Putamen (tissue), 1 donor: ENCODE measurements at regions not wholly inside any gene's neighbourhood (a gene's known extent, or its start where the extent isn't known, plus 50 kb on each side); places are given as distances from the start of the nearest gene placed in this dataset.
A peak's percentile ranks its signal among the peaks of the same experiment; 100 is the strongest.

Experiments used
- DNase-seq: peaks from one replicate; pipeline ENCODE4 v3.0.0-alpha.2; 2016; ENCODE audit warnings: low spot score

GRCh38 chr3:23644099-23644498 lies 161.7 kb upstream of the UBE2E1 start:
- no peak for DNase-seq

GRCh38 chr3:23644676-23645075 lies 161.1 kb upstream of the UBE2E1 start:
- DNase-seq = peak; percentile 24

- no peak for DNase-seq
Observed at GRCh38 chr3:23645533-23646183, 160.1 kb upstream of the UBE2E1 start.

DNA sequence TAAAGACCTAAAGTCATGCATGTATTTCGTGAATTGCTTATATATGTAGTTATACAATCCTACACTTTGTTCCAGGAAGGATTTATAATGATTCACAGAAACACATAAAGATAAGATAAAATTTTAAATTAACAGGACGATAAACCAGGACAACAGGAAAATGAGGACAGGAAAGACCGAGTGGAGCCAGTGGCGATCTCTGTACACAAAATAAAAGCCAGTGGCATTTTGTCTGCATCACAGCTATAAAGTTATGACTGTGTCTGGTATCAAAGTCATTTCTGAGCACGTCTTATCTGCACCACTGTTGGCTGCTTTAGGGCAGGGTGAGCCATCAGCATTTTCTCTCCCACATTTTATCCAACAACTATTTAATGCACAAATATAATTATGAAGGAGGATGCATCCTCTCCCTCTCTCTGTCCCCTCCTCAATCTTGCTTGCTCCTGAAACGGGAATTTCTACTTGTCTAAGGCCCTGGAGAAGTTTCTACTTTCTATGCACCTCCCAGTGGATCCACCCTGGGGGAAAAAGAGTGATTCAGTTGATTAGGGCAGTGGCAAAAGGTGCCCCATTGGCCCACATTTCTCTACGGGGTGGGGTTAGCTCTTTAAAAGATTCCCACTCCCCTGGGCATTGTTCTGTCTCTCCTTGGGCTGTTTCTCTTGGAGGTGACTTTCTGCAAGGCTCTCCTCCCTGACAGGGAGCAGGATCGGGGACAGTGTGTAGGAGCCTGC lies 159.4 kb upstream of the UBE2E1 start:
- DNase-seq = no peak

DNA sequence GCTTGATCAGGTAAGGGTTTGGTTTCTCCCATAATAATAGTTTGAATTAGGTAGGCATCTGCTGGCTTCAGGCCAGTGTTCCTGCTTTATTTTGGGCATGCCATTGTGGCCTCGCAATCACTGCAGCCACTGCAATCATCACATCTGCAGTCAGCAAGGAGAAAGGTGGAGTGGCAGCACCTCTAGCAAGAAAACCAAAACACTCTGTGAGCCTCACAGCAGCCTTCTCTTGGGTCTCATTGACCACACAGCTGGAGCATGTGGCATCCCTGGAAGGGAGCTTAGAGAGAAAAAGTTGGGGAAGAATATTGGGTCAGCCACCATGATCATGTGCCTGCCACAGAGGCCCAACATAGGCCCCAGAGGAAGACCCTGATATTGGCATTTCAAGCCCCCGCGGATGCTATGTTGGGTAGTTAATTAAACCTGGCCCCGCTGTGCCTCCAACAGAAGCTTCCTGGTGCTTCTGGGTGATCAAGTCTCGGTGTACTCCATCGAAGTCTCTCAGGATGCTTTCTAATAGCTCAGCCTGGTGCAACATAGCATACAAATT lies 158.0 kb upstream of the UBE2E1 start:
- no peak for DNase-seq

- no peak for DNase-seq
Observed at GRCh38 chr3:23648326-23648995, 157.3 kb upstream of the UBE2E1 start.

DNA sequence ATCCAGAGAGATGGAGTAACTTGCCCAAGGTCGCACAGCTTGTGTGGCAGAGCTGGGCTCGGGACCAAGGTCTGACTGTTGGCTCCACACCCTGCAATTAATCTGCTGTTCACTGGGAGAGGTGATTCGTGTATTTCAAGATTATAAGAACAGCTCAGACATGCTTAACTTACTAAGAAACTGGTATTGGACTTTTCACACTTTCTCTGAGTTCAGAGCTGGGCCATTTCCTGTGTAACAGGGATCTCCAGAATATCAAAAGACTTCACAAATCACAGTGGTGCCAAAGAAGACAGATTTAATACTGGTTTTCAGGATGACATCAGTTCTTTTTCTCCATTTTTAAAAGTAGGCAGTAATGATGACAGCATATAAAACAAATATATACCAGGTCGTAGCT lies 156.8 kb upstream of the UBE2E1 start:
- DNase-seq = no peak

DNA sequence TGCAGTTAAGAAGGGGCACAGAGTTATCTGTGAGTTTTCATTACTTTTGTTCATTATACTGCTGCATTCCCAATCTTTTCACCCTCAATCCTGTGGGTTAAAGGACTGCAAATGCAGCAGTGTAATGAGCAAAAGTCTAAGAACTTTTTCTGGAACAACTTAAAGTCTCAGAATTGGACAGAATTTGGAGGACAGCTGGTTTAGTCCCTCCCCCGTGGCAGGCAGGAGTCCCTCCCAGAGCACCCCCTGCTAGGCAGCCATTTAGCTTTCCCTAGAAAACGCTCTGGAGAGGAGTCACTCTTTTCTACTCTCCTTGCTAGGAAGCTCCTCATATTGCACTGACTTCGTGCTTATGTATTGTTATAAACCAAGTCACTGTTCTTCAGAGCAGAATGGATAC lies 156.3 kb upstream of the UBE2E1 start:
- no peak for DNase-seq

DNA sequence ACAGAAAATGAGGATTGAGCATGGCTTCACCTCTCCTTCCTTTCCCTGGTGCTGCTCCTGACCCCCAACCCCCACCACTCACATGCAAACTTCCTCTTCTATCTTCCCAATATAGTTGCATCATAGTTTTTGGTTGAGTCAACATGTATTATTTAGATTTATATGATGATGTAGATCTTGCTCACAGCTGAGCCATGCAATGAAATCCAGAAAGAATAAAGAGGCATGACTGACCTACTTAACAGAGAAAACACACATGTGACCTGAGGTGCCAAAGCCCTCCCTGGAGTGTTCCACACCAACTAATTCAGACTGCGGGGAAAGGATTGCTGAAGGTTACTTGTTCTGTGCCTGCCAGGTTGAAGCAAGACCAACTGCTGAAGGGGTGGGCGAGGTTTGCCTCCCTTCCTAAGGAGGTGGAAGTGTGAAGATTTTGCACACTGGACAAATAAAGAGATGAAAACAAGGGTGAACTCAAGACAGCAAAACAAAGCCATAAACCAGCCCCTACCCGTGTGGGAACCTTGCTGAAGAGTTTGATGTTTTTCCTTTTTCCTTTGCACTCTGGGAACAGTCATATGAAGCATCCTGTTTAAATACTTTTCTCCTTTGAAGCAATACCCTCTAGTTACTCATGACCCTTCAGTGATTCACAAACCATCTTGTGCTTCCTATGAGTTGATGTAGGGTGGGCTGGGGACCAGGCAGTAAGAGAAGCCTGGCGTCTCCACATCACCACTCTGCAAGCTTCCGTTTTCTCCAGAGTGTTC lies 155.2 kb upstream of the UBE2E1 start:
- no peak for DNase-seq

DNA sequence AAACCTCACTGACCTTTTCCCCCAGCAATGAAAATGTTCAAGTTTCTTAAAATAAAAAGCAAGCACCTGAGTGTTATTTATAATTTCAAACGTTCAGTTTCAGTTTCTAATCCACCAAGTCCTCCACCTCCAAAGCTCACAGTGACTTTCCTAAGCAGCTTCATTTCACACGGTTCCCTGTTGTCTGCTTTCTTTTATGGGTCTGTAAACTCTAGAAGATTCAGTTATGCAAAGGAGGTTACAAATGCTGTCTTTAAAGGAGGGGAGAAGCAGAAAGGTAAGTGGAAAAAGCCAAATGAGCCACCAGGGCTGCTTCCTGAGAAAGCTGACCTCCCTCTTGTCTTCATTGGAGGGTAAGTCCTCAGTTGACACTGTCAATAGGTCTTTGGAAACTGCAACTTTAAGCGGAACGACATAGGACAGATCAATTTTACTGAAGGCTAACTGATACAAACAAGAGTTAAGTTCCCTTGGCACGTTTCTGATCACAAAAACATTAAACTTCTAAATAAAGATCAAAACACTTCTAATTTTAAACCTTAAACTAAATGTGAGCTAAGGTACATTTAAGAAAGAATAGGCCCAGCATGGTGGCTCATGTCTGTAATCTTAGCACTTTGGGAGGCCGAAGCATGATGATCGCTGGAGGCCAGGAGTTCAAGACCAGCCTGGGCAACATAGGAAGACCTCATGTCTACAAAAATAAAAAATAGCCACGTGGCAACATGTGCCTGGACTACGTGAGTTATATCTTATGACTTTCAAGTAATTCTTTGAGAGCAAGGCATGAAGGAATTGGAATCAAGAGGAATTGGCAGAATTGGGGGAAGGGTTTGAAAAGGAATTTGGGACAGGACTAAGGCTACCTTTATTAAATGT lies 151.9 kb upstream of the UBE2E1 start:
- no peak for DNase-seq

DNA sequence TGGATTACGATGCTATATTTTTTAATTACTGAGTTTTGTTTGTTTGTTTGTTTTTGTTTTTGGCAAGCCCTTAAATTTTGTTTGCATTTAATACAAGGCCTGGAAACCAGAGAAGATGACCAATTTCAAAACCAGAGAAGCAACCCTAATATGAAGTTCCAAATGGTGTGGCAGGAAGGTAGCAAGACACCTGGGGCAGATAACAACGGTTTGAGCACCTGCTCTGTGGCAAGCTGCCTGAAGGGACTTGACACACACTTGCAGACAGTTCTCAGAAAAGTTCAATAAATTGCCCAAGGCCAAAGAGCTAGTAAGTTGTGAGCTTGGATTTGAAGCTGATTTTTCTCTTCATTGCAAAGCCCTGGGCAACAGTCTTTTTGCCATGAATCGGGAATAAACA lies 151.2 kb upstream of the UBE2E1 start:
- DNase-seq = no peak

DNA sequence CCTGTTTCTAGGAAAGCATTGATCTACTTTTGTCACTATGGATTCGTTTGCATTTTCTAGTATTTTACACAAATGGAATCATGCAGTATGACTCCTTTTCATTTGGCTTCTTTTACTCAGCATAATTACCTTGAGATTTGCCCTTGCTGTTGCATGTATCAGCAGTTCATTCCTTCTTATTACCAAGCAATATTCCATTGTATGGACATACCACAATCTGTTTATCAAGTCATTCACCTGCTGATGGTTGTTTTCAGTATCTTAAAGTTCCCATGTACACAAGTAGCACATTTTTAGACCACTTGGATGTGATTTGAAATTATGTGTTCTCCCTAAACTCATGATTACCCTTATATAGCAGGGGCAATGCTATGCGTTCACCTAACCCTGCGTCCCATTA lies 150.0 kb upstream of the UBE2E1 start:
- DNase-seq = no peak

- DNase-seq = no peak
Observed at GRCh38 chr3:23656199-23656598, 149.6 kb upstream of the UBE2E1 start.

- no peak for DNase-seq
Observed at GRCh38 chr3:23656821-23657220, 148.9 kb upstream of the UBE2E1 start.

DNA sequence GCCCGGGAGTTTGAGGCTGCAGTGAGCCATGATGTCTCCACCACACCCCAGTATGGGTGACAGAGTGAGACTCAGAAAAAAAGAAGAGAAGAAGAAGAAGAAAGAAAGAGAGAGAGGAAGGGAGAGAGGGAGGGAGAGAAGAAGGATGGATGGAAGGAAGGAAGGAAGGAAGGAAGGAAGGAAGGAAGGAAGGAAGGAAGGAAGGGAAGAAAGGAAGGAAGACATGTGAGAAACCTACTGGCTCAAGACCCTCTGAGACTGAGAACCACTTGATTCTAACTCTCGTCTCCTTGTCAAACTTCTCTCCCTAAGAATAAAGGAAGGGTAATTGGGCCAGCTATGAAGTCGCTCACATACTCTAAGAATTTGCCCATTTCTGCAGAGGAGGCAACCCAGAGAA lies 148.1 kb upstream of the UBE2E1 start:
- no peak for DNase-seq

DNA sequence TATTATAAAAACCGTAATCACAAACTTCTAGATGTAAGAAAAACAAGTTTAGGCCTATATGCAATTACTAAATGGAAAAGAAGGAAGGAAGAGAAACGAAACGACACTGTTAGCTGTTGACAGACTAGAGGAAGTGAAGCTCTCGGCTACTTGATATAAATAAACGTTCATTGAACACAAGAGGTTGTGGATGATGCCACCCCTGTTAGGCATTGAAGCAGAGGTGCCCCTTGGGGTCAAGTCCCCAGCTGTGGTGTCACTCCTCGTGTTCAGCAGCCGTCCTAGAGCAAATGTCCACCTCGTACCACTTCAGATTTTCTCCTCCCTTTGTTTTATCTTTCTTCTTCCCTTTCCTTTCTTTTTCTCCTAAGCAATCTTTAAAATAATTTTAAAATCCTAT lies 146.5 kb upstream of the UBE2E1 start:
- no peak for DNase-seq

GRCh38 chr3:23659840-23660430 lies 145.8 kb upstream of the UBE2E1 start:
- no peak for DNase-seq

DNA sequence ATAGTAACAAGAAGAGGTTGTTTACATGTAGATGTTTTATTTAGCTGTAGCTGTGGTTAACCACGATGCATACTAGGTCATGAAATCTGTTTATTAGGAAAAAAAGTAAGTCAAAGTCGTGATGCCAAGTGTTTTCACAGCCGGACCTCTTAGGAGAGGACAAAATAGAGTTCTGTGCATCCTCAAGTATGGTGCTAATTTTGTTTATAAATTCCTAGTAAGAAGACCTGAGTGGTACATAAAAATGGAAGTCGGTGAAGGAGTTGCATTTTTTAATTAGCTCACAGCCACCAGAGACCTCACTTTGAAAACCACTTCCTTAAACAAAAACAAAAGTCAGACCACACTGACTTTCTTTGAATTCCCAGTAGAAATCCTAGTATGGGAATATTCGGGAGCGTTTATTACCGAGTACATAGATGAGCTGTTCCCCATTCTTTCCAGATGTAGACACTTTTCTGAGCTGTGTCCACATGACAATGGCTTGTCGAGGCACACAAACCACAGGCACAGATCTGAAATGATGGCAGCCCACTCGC lies 143.6 kb upstream of the UBE2E1 start:
- no peak for DNase-seq

DNA sequence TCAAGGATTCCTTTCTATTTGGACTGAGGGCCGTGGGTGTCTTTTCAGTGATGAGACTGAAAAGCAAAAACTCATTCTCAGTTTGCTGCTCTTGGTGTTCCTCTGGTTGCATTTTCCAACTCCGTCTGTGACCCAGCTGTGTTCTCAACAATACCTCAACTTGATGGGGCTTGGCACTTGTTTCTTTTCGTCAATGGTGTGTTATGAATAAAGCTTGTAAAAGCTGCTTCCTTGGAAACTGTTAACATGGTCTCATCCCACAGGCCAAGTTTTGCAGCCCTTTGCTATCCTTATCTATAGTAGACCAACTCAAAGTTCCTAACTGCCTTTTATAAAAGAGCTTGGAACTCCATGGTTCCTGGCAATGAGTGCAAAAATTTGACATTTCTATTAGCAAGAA lies 142.5 kb upstream of the UBE2E1 start:
- DNase-seq = no peak

GRCh38 chr3:23663661-23664186 lies 142.0 kb upstream of the UBE2E1 start:
- DNase-seq = no peak
